ENCODE measurements at regions not wholly inside any gene's neighbourhood (a gene's known extent, or its start where the extent isn't known, plus 50 kb on each side); places are given as distances from the start of the nearest gene placed in this dataset.

DNA sequence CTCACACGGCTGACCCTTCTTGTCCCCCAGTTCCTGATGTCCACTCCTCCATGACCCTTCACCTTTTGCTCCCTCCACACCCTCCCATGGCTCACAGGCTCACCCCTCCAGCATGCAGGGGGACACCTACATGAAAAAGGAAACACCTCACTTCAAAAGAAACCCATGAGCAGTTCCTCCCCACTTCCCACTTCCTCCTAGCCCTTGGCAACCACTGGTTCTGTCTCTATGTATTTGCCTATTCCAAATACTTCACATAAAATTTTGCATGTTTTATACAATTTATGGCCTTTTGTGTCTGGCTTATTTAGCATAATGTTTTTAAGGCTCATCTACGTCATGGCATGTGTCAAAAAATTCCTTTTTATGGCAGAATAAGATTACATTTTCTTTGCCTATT, 100.2 kb upstream of the S1PR3 start:
- Histone ChIP-seq H3K4me2 (ENCODE audit: low read length) (no peak overlapping the region), H2BK15ac (replicated peaks; ENCODE audit: low read depth) (no peak overlapping the region), H4K8ac (ENCODE audit: low read depth, low read length) (no peak overlapping the region), H3K9ac (ENCODE audit: low read length) (no peak overlapping the region), H3K27me3 (ENCODE audit: insufficient read depth, low read length, poor library complexity) (no peaks in the 10 kb centered on the region), H2AK5ac (ENCODE audit: low read length) (no peak overlapping the region), H3K27ac (ENCODE audit: low read depth, low read length) (no peak overlapping the region), H3K56ac (ENCODE audit: low read length) (no peak overlapping the region), H3K4me1 (ENCODE audit: control insufficient read depth, low read depth, low read length) (no peaks in the 10 kb centered on the region), H3K18ac (ENCODE audit: low read length) (no peak overlapping the region), H3K23ac (ENCODE audit: low read length) (no peak overlapping the region), H3K36me3 (ENCODE audit: control insufficient read depth, insufficient read depth, low read length) (no peaks in the 10 kb centered on the region), H3K79me2 (ENCODE audit: control insufficient read depth, insufficient read depth, low read length) (no peaks in the 10 kb centered on the region), H2BK5ac (ENCODE audit: low read length) (no peak overlapping the region), H2BK120ac (ENCODE audit: low read depth, low read length) (no peak overlapping the region), H3K79me1 (ENCODE audit: low read length) (no peaks in the 10 kb centered on the region), H3K4ac (ENCODE audit: low read depth, low read length) (no peak overlapping the region), H3K4me3 (ENCODE audit: low read length) (no peak overlapping the region), H4K5ac (ENCODE audit: low read length) (no peak overlapping the region)
- DNase-seq = no peak
- WGBS (ENCODE audit: extremely low coverage, insufficient coverage, low lambda C conversion rate) = no CpG with 5 or more reads among the region's 2 CpGs

DNA sequence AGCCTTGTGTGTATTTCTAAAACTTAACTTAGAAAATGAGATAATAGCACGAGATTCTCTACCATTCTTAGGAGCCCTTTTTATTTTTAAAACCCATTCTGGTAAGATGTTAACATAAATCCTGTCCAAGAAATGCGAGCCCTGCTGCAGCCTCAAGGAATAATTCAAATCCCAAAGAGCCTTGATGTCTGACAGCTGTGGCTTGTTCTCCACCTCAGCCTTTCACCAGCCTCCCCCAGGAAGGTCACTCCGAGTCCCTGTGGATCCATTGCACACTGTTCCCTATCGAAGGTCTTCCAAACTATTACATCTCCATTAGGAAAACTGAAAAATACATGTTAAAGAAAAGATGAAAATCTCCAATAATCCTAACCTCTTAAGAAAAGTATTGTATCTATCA, 98.5 kb upstream of the S1PR3 start:
- Histone ChIP-seq H2BK15ac (replicated peaks; ENCODE audit: low read depth) (no peak overlapping the region), H3K9ac (ENCODE audit: low read length) (no peak overlapping the region), H3K79me1 (ENCODE audit: low read length) (no peaks in the 10 kb centered on the region), H2BK5ac (ENCODE audit: low read length) (no peak overlapping the region), H3K23ac (ENCODE audit: low read length) (no peak overlapping the region), H2BK120ac (ENCODE audit: low read depth, low read length) (no peak overlapping the region), H3K56ac (ENCODE audit: low read length) (no peak overlapping the region), H3K4me2 (ENCODE audit: low read length) (no peak overlapping the region), H4K8ac (ENCODE audit: low read depth, low read length) (no peak overlapping the region), H2AK5ac (ENCODE audit: low read length) (no peak overlapping the region), H3K18ac (ENCODE audit: low read length) (no peak overlapping the region), H3K4me3 (ENCODE audit: low read length) (no peak overlapping the region), H3K4ac (ENCODE audit: low read depth, low read length) (no peak overlapping the region), H3K79me2 (ENCODE audit: control insufficient read depth, insufficient read depth, low read length) (no peaks in the 10 kb centered on the region), H3K27me3 (ENCODE audit: insufficient read depth, low read length, poor library complexity) (no peaks in the 10 kb centered on the region), H3K36me3 (ENCODE audit: control insufficient read depth, insufficient read depth, low read length) (no peaks in the 10 kb centered on the region), H3K4me1 (ENCODE audit: control insufficient read depth, low read depth, low read length) (no peaks in the 10 kb centered on the region), H3K27ac (ENCODE audit: low read depth, low read length) (no peak overlapping the region), H4K5ac (ENCODE audit: low read length) (no peak overlapping the region)
- no CpG with 5 or more reads among the region's 4 CpGs for WGBS (ENCODE audit: extremely low coverage, insufficient coverage, low lambda C conversion rate)
- no peak for DNase-seq

DNA sequence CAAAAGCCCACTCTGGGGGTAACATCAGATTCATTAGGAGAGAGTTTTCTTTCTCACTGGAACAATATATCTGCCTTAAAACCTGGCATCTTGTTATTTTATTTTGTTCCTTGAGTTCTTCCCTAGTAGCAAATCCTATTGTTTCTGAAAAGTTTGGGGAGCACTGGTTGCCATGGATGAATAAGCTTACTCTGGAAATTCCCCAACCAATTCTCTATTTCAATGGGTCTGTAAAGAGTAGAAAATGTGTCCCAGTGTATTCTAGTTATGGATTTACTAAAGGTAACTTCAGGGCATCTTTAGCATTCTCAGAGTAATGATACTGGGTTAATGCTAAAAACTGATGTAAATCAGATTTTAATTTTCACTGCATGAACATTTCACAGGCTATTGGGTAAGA, 94.2 kb upstream of the S1PR3 start:
- Histone ChIP-seq H3K4me2 (ENCODE audit: low read length) (no peak overlapping the region), H3K4me3 (ENCODE audit: low read length) (no peak overlapping the region), H3K9ac (ENCODE audit: low read length) (no peak overlapping the region), H3K36me3 (ENCODE audit: control insufficient read depth, insufficient read depth, low read length) (no peaks in the 10 kb centered on the region), H3K27me3 (ENCODE audit: insufficient read depth, low read length, poor library complexity) (no peaks in the 10 kb centered on the region), H3K4me1 (ENCODE audit: control insufficient read depth, low read depth, low read length) (no peaks in the 10 kb centered on the region), H3K27ac (ENCODE audit: low read depth, low read length) (no peak overlapping the region), H3K18ac (ENCODE audit: low read length) (no peak overlapping the region), H3K79me2 (ENCODE audit: control insufficient read depth, insufficient read depth, low read length) (no peaks in the 10 kb centered on the region), H2BK15ac (replicated peaks; ENCODE audit: low read depth) (no peak overlapping the region), H2BK120ac (ENCODE audit: low read depth, low read length) (no peak overlapping the region), H2BK5ac (ENCODE audit: low read length) (no peak overlapping the region), H3K23ac (ENCODE audit: low read length) (no peak overlapping the region), H2AK5ac (ENCODE audit: low read length) (no peak overlapping the region), H4K5ac (ENCODE audit: low read length) (no peak overlapping the region), H3K56ac (ENCODE audit: low read length) (no peak overlapping the region), H3K4ac (ENCODE audit: low read depth, low read length) (no peak overlapping the region), H4K8ac (ENCODE audit: low read depth, low read length) (no peak overlapping the region), H3K79me1 (ENCODE audit: low read length) (no peaks in the 10 kb centered on the region)
- no peak for DNase-seq

DNA sequence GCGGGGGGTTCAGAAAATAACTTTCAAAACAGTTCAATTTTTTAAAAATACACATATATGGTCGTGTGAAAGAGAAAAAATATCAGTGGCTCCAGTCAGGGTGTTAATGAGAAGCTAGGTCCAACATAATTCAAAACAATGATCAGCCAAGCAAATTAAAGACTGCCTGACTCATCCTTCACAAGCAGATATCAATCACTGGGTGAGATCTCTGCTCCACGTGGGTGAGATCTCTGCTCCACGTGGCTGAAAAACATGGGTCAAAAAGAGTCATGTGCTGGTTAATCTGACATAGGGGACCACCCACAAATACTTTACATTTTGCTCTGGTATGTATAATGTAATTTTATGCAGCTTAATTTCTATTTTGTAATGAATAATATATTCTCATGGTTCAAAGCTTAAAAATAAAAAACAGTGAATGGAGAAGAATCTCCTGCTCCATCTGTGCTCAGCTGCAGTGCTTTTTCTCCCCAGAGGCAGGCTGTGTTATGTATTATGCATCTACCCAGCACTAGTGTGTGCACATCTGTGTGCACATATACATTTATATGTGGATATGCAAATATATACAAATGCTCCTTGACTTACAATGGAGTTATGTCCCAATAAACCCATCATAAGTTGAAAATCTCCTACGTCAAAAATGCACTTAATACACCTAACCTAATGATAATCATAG, 93.1 kb upstream of the S1PR3 start:
- Histone ChIP-seq H3K27ac (ENCODE audit: low read depth, low read length) (no peak overlapping the region), H3K4me2 (ENCODE audit: low read length) (no peak overlapping the region), H3K79me1 (ENCODE audit: low read length) (no peaks in the 10 kb centered on the region), H3K9ac (ENCODE audit: low read length) (no peak overlapping the region), H2BK5ac (ENCODE audit: low read length) (no peak overlapping the region), H2AK5ac (ENCODE audit: low read length) (no peak overlapping the region), H3K36me3 (ENCODE audit: control insufficient read depth, insufficient read depth, low read length) (no peaks in the 10 kb centered on the region), H2BK15ac (replicated peaks; ENCODE audit: low read depth) (no peak overlapping the region), H4K8ac (ENCODE audit: low read depth, low read length) (no peak overlapping the region), H3K18ac (ENCODE audit: low read length) (no peak overlapping the region), H3K27me3 (ENCODE audit: insufficient read depth, low read length, poor library complexity) (no peaks in the 10 kb centered on the region), H3K23ac (ENCODE audit: low read length) (no peak overlapping the region), H3K4me1 (ENCODE audit: control insufficient read depth, low read depth, low read length) (no peaks in the 10 kb centered on the region), H3K79me2 (ENCODE audit: control insufficient read depth, insufficient read depth, low read length) (no peaks in the 10 kb centered on the region), H4K5ac (ENCODE audit: low read length) (no peak overlapping the region), H2BK120ac (ENCODE audit: low read depth, low read length) (no peak overlapping the region), H3K56ac (ENCODE audit: low read length) (no peak overlapping the region), H3K4ac (ENCODE audit: low read depth, low read length) (no peak overlapping the region), H3K4me3 (ENCODE audit: low read length) (no peak overlapping the region)
- DNase-seq = no peak
- no CpG with 5 or more reads among the region's 5 CpGs for WGBS (ENCODE audit: extremely low coverage, insufficient coverage, low lambda C conversion rate)

DNA sequence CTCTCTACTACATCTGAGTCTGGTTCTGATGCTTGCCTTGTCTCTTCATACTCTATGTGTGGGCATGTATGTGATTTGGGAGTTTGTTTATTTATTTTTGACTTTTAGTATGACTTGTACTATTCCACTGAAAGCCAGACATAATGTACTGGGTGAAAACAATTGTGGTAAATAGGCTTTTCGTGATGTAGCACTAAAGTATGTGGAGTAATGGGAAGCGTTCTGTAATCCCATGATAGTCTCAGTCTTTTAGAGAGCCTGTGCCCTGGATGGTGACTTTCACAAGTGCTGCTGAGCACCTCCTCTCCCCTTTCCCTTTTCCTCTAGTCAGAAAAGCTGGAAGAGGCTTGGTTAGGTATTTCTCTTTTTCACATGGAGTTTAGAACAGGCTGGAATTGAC, 85.8 kb upstream of the S1PR3 start:
- H3K56ac ChIP-seq (ENCODE audit: low read length) = no peak overlapping the region
- no peaks in the 10 kb centered on the region for H3K4me1 ChIP-seq (ENCODE audit: control insufficient read depth, low read depth, low read length)
- no CpG with 5 or more reads among the region's 2 CpGs for WGBS (ENCODE audit: extremely low coverage, insufficient coverage, low lambda C conversion rate)
- H3K4me3 ChIP-seq (ENCODE audit: low read length) = no peak overlapping the region
- H3K27ac ChIP-seq (ENCODE audit: low read depth, low read length) = no peak overlapping the region
- H3K4me2 ChIP-seq (ENCODE audit: low read length) = no peak overlapping the region
- no peaks in the 10 kb centered on the region for H3K27me3 ChIP-seq (ENCODE audit: insufficient read depth, low read length, poor library complexity)
- H3K36me3 ChIP-seq (ENCODE audit: control insufficient read depth, insufficient read depth, low read length) = no peaks in the 10 kb centered on the region
- no peak overlapping the region for H3K9ac ChIP-seq (ENCODE audit: low read length)
- no peak overlapping the region for H2BK120ac ChIP-seq (ENCODE audit: low read depth, low read length)
- H2AK5ac ChIP-seq (ENCODE audit: low read length) = no peak overlapping the region
- no peak overlapping the region for H3K4ac ChIP-seq (ENCODE audit: low read depth, low read length)
- no peak overlapping the region for H4K8ac ChIP-seq (ENCODE audit: low read depth, low read length)
- no peak overlapping the region for H3K18ac ChIP-seq (ENCODE audit: low read length)
- H2BK5ac ChIP-seq (ENCODE audit: low read length) = no peak overlapping the region
- no peak overlapping the region for H4K5ac ChIP-seq (ENCODE audit: low read length)
- no peaks in the 10 kb centered on the region for H3K79me2 ChIP-seq (ENCODE audit: control insufficient read depth, insufficient read depth, low read length)
- H3K79me1 ChIP-seq (ENCODE audit: low read length) = no peaks in the 10 kb centered on the region
- no peak overlapping the region for H2BK15ac ChIP-seq (replicated peaks; ENCODE audit: low read depth)
- no peak for DNase-seq
- H3K23ac ChIP-seq (ENCODE audit: low read length) = no peak overlapping the region

DNA sequence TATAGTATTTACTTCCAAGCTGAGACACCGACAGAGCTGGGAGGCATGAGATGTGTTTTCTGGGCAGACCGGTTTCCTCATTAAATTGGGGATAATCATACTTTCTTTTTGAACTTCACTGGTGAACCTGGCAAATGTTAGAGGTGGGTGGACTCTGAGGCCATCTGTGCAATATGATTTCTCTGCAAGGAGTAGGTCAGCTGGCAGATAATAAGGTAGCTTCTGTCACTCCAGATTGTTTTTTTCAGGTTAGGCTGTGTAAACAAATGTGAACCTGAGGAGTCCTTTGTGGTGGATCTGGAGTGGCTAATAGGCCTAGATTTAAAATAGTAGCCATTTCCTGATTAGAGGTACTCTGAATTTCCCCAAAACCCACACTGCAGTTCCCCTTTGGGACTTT, 75.4 kb upstream of the S1PR3 start:
- no CpG with 5 or more reads among the region's 2 CpGs for WGBS (ENCODE audit: extremely low coverage, insufficient coverage, low lambda C conversion rate)
- H3K56ac ChIP-seq (ENCODE audit: low read length) = no peak overlapping the region

More for the DNA sequence above, 75.4 kb upstream of the S1PR3 start:
- no peak for DNase-seq
- Histone ChIP-seq H2AK5ac (ENCODE audit: low read length) (no peak overlapping the region), H4K8ac (ENCODE audit: low read depth, low read length) (no peak overlapping the region), H2BK15ac (replicated peaks; ENCODE audit: low read depth) (no peak overlapping the region), H3K4me2 (ENCODE audit: low read length) (no peak overlapping the region), H3K79me2 (ENCODE audit: control insufficient read depth, insufficient read depth, low read length) (no peaks in the 10 kb centered on the region), H3K18ac (ENCODE audit: low read length) (no peak overlapping the region), H4K5ac (ENCODE audit: low read length) (no peak overlapping the region), H3K79me1 (ENCODE audit: low read length) (no peaks in the 10 kb centered on the region), H2BK5ac (ENCODE audit: low read length) (no peak overlapping the region), H3K4me1 (ENCODE audit: control insufficient read depth, low read depth, low read length) (no peaks in the 10 kb centered on the region), H3K27ac (ENCODE audit: low read depth, low read length) (no peak overlapping the region), H3K4ac (ENCODE audit: low read depth, low read length) (no peak overlapping the region), H3K36me3 (ENCODE audit: control insufficient read depth, insufficient read depth, low read length) (no peaks in the 10 kb centered on the region), H3K27me3 (ENCODE audit: insufficient read depth, low read length, poor library complexity) (no peaks in the 10 kb centered on the region), H3K4me3 (ENCODE audit: low read length) (no peak overlapping the region), H3K9ac (ENCODE audit: low read length) (no peak overlapping the region), H2BK120ac (ENCODE audit: low read depth, low read length) (no peak overlapping the region), H3K23ac (ENCODE audit: low read length) (no peak overlapping the region)
